ENCODE measurements at regions not wholly inside any gene's neighbourhood (a gene's known extent, or its start where the extent isn't known, plus 50 kb on each side); places are given as distances from the start of the nearest gene placed in this dataset.

- TF ChIP-seq EZH2 (IDR thresholded peaks at IDR 0.05) (no peak), POLR2AphosphoS5 (IDR thresholded peaks at IDR 0.05; ENCODE audit: borderline replicate concordance, low read depth, low read length) (no peak), FOXP2 (optimal IDR thresholded peaks at IDR 0.05; ENCODE audit: control extremely low read depth, extremely low read length, insufficient read depth) (no peak)
Observed at GRCh38 chr4:44098973-44099372, 349.6 kb downstream of the KCTD8 start.

All from SK-N-MC (cell line).